GM19238 (cell line): ENCODE measurements at regions not wholly inside any gene's neighbourhood (a gene's known extent, or its start where the extent isn't known, plus 50 kb on each side); places are given as distances from the start of the nearest gene placed in this dataset.

ENCODE experiments used
- DNase-seq: peaks from one replicate; pipeline ENCODE4 v3.0.0; 2011; ENCODE audit warnings: low spot score; ENCODE audit not compliant: insufficient read length

GRCh38 chr6:140090871-140091270, 716.4 kb upstream of the CITED2 start:
- no peak for DNase-seq

- no peak for DNase-seq
Measured at GRCh38 chr6:140083375-140083774, 708.9 kb upstream of the CITED2 start.

GRCh38 chr6:140082867-140083297, 708.4 kb upstream of the CITED2 start:
- no peak for DNase-seq

- no peak for DNase-seq
Measured at GRCh38 chr6:140079328-140079727, 704.9 kb upstream of the CITED2 start.

GRCh38 chr6:140078561-140079125, 704.2 kb upstream of the CITED2 start:
- DNase-seq, result no peak

- no peak for DNase-seq
Measured at GRCh38 chr6:140077827-140078560, 703.5 kb upstream of the CITED2 start.

GRCh38 chr6:140076105-140076504, 701.7 kb upstream of the CITED2 start:
- DNase-seq, result no peak

- DNase-seq, result no peak
Measured at GRCh38 chr6:140073456-140073855, 699.0 kb upstream of the CITED2 start.

GRCh38 chr6:140071601-140072062, 697.2 kb upstream of the CITED2 start:
- DNase-seq, result no peak

GRCh38 chr6:140070846-140071473, 696.5 kb upstream of the CITED2 start:
- DNase-seq, result no peak

- DNase-seq, result no peak
Measured at GRCh38 chr6:140069576-140069975, 695.1 kb upstream of the CITED2 start.

- DNase-seq, result no peak
Measured at GRCh38 chr6:140068801-140069200, 694.4 kb upstream of the CITED2 start.

- DNase-seq, result no peak
Measured at GRCh38 chr6:140064366-140064765, 689.9 kb upstream of the CITED2 start.

- no peak for DNase-seq
Measured at GRCh38 chr6:140063021-140063399, 688.6 kb upstream of the CITED2 start.

- DNase-seq, result no peak
Measured at GRCh38 chr6:140062043-140063020, 687.9 kb upstream of the CITED2 start.

GRCh38 chr6:140061110-140062042, 686.9 kb upstream of the CITED2 start:
- no peak for DNase-seq

GRCh38 chr6:140059947-140060346, 685.5 kb upstream of the CITED2 start:
- DNase-seq, result no peak

GRCh38 chr6:140058863-140059262, 684.4 kb upstream of the CITED2 start:
- no peak for DNase-seq

GRCh38 chr6:140052736-140053729, 678.6 kb upstream of the CITED2 start:
- no peak for DNase-seq
